B cell (primary cell): ENCODE measurements at regions not wholly inside any gene's neighbourhood (a gene's known extent, or its start where the extent isn't known, plus 50 kb on each side); places are given as distances from the start of the nearest gene placed in this dataset.
"Not testable (repeated sequence)": the region's sequence is repeated elsewhere in the genome, so short reads cannot be mapped to it uniquely, and the experiment has no call there.

Experiments
- EZH2 ChIP-seq: IDR thresholded peaks from 2 replicates; pipeline ENCODE4 v1.6.1; 2012; ENCODE audit warnings: borderline replicate concordance, low read depth, mild to moderate bottlenecking, moderate library complexity, low read length; ENCODE audit not compliant: insufficient read depth, poor library complexity, severe bottlenecking
- TF ChIP-seq, protein P1 (sequence below): fragments of 200-600 bp; IDR thresholded peaks from one replicate; pipeline ENCODE4 v1.8.0; 2022; ENCODE audit warnings: antibody characterized with exemption, mild to moderate bottlenecking

DNA sequence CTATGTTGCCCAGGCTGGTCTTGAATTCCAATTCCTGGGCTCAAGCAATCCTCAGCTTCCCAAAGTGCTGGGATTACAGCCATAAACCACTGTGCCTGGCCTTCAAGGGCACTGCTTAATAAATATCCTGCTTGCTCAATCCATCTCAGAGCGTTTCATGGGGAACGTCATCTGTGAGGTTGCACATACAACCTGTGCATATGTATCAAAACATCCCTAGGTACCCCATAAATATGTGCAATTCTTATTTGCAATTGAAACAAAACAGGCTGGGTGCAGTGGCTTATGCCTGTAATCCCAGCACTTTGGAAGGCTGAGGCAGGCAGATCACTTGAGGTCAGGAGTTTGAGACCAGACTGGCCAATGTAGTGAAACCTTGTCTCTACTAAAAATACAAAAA is 133.8 kb upstream of the TRIM73 start:
- TF ChIP-seq, protein P1, sequence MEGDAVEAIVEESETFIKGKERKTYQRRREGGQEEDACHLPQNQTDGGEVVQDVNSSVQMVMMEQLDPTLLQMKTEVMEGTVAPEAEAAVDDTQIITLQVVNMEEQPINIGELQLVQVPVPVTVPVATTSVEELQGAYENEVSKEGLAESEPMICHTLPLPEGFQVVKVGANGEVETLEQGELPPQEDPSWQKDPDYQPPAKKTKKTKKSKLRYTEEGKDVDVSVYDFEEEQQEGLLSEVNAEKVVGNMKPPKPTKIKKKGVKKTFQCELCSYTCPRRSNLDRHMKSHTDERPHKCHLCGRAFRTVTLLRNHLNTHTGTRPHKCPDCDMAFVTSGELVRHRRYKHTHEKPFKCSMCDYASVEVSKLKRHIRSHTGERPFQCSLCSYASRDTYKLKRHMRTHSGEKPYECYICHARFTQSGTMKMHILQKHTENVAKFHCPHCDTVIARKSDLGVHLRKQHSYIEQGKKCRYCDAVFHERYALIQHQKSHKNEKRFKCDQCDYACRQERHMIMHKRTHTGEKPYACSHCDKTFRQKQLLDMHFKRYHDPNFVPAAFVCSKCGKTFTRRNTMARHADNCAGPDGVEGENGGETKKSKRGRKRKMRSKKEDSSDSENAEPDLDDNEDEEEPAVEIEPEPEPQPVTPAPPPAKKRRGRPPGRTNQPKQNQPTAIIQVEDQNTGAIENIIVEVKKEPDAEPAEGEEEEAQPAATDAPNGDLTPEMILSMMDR = not testable (repeated sequence)
- TF ChIP-seq EZH2 = not testable (repeated sequence)
